ENCODE measurements at regions not wholly inside any gene's neighbourhood (a gene's known extent, or its start where the extent isn't known, plus 50 kb on each side); places are given as distances from the start of the nearest gene placed in this dataset.
"Not testable (repeated sequence)": the region's sequence is repeated elsewhere in the genome, so short reads cannot be mapped to it uniquely, and the experiment has no call there.

DNA sequence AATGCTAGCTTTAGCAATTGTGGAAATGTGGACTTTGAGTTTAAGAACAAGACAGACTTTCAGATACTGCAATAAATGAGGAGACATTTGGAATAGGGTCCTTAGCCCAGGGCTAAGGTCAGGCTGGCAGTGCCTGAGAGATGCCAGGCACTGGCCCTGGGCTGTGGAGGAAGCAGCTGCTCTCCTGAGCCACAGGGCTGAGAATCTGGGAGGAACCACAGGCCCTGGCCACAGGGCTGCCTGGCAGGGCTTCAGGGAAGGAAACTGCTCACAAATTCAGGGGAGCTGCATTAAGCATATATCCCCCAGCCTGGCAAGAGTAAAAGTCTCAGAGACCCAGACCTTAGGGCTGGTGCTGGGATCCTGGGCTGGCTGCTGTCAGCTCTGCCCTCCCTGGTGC, 305.1 kb downstream of the RPIA start:
- not testable (repeated sequence) for TF ChIP-seq CTCF, POLR2A (IDR thresholded peaks at IDR 0.05)
